A673 (cell line): ENCODE measurements at regions not wholly inside any gene's neighbourhood (a gene's known extent, or its start where the extent isn't known, plus 50 kb on each side); places are given as distances from the start of the nearest gene placed in this dataset.

ENCODE experiments used
- CTCF ChIP-seq: fragments of 300-800, 200-600 bp; sonication (generic); conservative IDR thresholded peaks from 2 replicates; pipeline ENCODE4 v1.5.1; 2017; ENCODE audit warnings: low read depth, mild to moderate bottlenecking, antibody characterized with exemption, low read length, moderate library complexity, mixed read lengths
- EZH2 ChIP-seq: fragments of 200-600 bp; sonication (generic); IDR thresholded peaks from 2 replicates; pipeline ENCODE4 v1.6.1; 2017; ENCODE audit warnings: borderline replicate concordance, low read depth, mild to moderate bottlenecking, mixed read lengths, antibody characterized with exemption, low read length; ENCODE audit not compliant: poor library complexity, severe bottlenecking

GRCh38 chr3:35065891-35066290 lies 573.4 kb upstream of the ARPP21 start:
- TF ChIP-seq CTCF (no peak), EZH2 (no peak)
